ENCODE measurements at regions not wholly inside any gene's neighbourhood (a gene's known extent, or its start where the extent isn't known, plus 50 kb on each side); places are given as distances from the start of the nearest gene placed in this dataset.
A peak's percentile ranks its signal among the peaks of the same experiment; 100 is the strongest.

GRCh38 chr2:223217373-223217772, 165.4 kb downstream of the KCNE4 start:
- H3K27ac ChIP-seq, result no peak overlapping the region
- TF ChIP-seq ZFX (IDR thresholded peaks at IDR 0.05) (no peak), CTCF (conservative IDR thresholded peaks at IDR 0.05) (no peak)

GRCh38 chr2:223218587-223219178, 166.7 kb downstream of the KCNE4 start:
- TF ChIP-seq ZFX (IDR thresholded peaks at IDR 0.05) (no peak), CTCF (conservative IDR thresholded peaks at IDR 0.05) (no peak)
- H3K27ac ChIP-seq, result no peak overlapping the region

GRCh38 chr2:223219872-223220657, 168.1 kb downstream of the KCNE4 start:
- peak overlapping the region; percentile 64; the same call in 1 of the 2 replicates for H3K27ac ChIP-seq
- TF ChIP-seq CTCF (conservative IDR thresholded peaks at IDR 0.05) (no peak), ZFX (IDR thresholded peaks at IDR 0.05) (no peak)

- TF ChIP-seq ZFX (IDR thresholded peaks at IDR 0.05) (no peak), CTCF (conservative IDR thresholded peaks at IDR 0.05) (no peak)
- H3K27ac ChIP-seq, result peak overlapping the region; percentile 64; the same call in 1 of the 2 replicates
Observed at GRCh38 chr2:223220658-223220925, 168.6 kb downstream of the KCNE4 start.

GRCh38 chr2:223221139-223221835, 169.3 kb downstream of the KCNE4 start:
- TF ChIP-seq CTCF (conservative IDR thresholded peaks at IDR 0.05), result no peak
- no peak for TF ChIP-seq ZFX (IDR thresholded peaks at IDR 0.05)
- H3K27ac ChIP-seq, result peak overlapping the region; percentile 64; the same call in 1 of the 2 replicates

- no peak overlapping the region for H3K27ac ChIP-seq
Observed at GRCh38 chr2:223222397-223222796, 170.4 kb downstream of the KCNE4 start.

More at GRCh38 chr2:223222397-223222796, 170.4 kb downstream of the KCNE4 start:
- TF ChIP-seq CTCF (conservative IDR thresholded peaks at IDR 0.05), result no peak
- no peak for TF ChIP-seq ZFX (IDR thresholded peaks at IDR 0.05)

All from C4-2B (cell line).